Neural progenitor cell (in vitro differentiated cells): ENCODE measurements at regions not wholly inside any gene's neighbourhood (a gene's known extent, or its start where the extent isn't known, plus 50 kb on each side); places are given as distances from the start of the nearest gene placed in this dataset.

Source experiments
- DNase-seq: peaks from one replicate; pipeline ENCODE4 v3.0.0-alpha.2; 2016; ENCODE audit warnings: low spot score
- H2AFZ ChIP-seq: fragments of 200-600 bp; sonication (generic); replicated peaks from 2 replicates; pipeline ENCODE4 v1.6.1; 2016; ENCODE audit warnings: antibody characterized with exemption
- H3F3A ChIP-seq: fragments of 200-600 bp; sonication (generic); 2 replicates; pipeline ENCODE4 v1.6.1; 2016; ENCODE audit warnings: antibody characterized with exemption, low read depth
- H3K27ac ChIP-seq: fragments of 200-600 bp; sonication (generic); 2 replicates; pipeline ENCODE4 v1.5.1; 2016; ENCODE audit warnings: mild to moderate bottlenecking
- H3K27me3 ChIP-seq: fragments of 200-600 bp; sonication (generic); 2 replicates; pipeline ENCODE4 v1.6.1; 2016; ENCODE audit warnings: mild to moderate bottlenecking, moderate library complexity
- H3K36me3 ChIP-seq: fragments of 200-600 bp; sonication (generic); 2 replicates; pipeline ENCODE4 v1.5.1; 2016
- H3K4me1 ChIP-seq: fragments of 200-600 bp; sonication (generic); 2 replicates; pipeline ENCODE4 v1.6.1; 2016; ENCODE audit warnings: mixed run types
- H3K4me2 ChIP-seq: fragments of 200-600 bp; sonication (generic); 2 replicates; pipeline ENCODE4 v1.6.1; 2016
- H3K4me3 ChIP-seq: fragments of 200-600 bp; sonication (generic); 2 replicates; pipeline ENCODE4 v1.5.1; 2016
- H3K79me2 ChIP-seq: fragments of 200-600 bp; sonication (generic); 2 replicates; pipeline ENCODE4 v1.6.1; 2016; ENCODE audit warnings: low read depth
- H3K9ac ChIP-seq: fragments of 200-600 bp; sonication (generic); 2 replicates; pipeline ENCODE4 v1.6.1; 2016
- H3K9me3 ChIP-seq: fragments of 200-600 bp; sonication (generic); 2 replicates; pipeline ENCODE4 v1.5.1; 2016; ENCODE audit warnings: low read depth
- H4K20me1 ChIP-seq: fragments of 200-600 bp; sonication (generic); 2 replicates; pipeline ENCODE4 v1.6.1; 2016; ENCODE audit warnings: low read depth
- H3K27ac Mint-ChIP-seq: 3 replicates; pipeline ENCODE4 v1.8.0; 2021; ENCODE audit warnings: mixed read lengths
- H3K27me3 Mint-ChIP-seq: 2 replicates; pipeline ENCODE4 v1.8.0; 2022; ENCODE audit warnings: low read depth, mild to moderate bottlenecking, inconsistent platforms, moderate library complexity, mixed read lengths; ENCODE audit not compliant: insufficient read depth
- H3K36me3 Mint-ChIP-seq: 3 replicates; pipeline ENCODE4 v1.8.0; 2021; ENCODE audit warnings: mixed read lengths
- H3K4me1 Mint-ChIP-seq: 3 replicates; pipeline ENCODE4 v1.8.0; 2021; ENCODE audit warnings: mixed read lengths
- H3K4me3 Mint-ChIP-seq: 3 replicates; pipeline ENCODE4 v1.8.0; 2021; ENCODE audit warnings: mild to moderate bottlenecking, moderate library complexity, mixed read lengths
- H3K9me3 Mint-ChIP-seq: 3 replicates; pipeline ENCODE4 v1.8.0; 2020; ENCODE audit warnings: mixed read lengths
- EZH2 ChIP-seq: fragments of 200-600 bp; sonication (generic); IDR thresholded peaks from 2 replicates; pipeline ENCODE4 v1.6.1; 2017; ENCODE audit warnings: antibody characterized with exemption, mild to moderate bottlenecking, moderate library complexity
- EZH2phosphoT487 ChIP-seq: fragments of 200-600 bp; sonication (generic); IDR thresholded peaks from 2 replicates; pipeline ENCODE4 v1.6.1; 2017; ENCODE audit warnings: antibody characterized with exemption
- TF ChIP-seq, protein P1 (sequence below): fragments of 200-600 bp; sonication (generic); IDR thresholded peaks from 2 replicates; pipeline ENCODE4 v1.5.1; 2017; ENCODE audit warnings: antibody characterized with exemption, mild to moderate bottlenecking

DNA sequence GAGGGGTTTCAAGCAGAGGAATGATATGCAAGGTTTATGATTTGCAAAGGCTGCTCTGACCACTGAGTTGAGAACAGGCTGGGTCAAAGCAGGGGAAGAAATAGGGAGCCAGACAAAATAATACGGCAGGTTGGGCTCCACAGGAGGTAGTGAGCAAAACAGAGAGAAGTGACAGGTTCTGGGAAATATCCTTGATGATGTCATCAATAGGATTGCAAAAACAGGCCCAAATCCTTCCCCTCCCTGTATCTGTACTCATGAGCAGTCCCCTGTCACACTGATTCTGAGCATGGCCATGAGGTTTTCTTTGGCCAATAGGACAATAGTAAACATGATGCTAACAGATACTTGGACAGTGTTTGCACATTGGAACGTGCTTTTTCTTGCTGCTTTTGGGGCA is 471.8 kb upstream of the BRINP1 start:
- peaks cover 7% of the 10 kb centered on the region for H3F3A ChIP-seq
- no peaks in the 10 kb centered on the region for H4K20me1 ChIP-seq
- no peak for DNase-seq
- Mint-ChIP-seq H3K4me1 (peaks cover 24% of the 10 kb centered on the region), H3K9me3 (no peaks in the 10 kb centered on the region), H3K27ac (no peak overlapping the region), H3K4me3 (no peak overlapping the region), H3K36me3 (no peaks in the 10 kb centered on the region), H3K27me3 (peaks cover 3% of the 10 kb centered on the region)
- no peaks in the 10 kb centered on the region for H3K27me3 ChIP-seq
- no peak overlapping the region for H3K9ac ChIP-seq
- no peaks in the 10 kb centered on the region for H3K9me3 ChIP-seq
- H3K36me3 ChIP-seq: no peaks in the 10 kb centered on the region
- H2AFZ ChIP-seq: no peak overlapping the region
- no peak overlapping the region for H3K27ac ChIP-seq
- H3K4me3 ChIP-seq: no peak overlapping the region
- peaks cover 13% of the 10 kb centered on the region for H3K4me1 ChIP-seq
- TF ChIP-seq EZH2phosphoT487 (no peak), EZH2 (no peak)
- TF ChIP-seq, protein P1, sequence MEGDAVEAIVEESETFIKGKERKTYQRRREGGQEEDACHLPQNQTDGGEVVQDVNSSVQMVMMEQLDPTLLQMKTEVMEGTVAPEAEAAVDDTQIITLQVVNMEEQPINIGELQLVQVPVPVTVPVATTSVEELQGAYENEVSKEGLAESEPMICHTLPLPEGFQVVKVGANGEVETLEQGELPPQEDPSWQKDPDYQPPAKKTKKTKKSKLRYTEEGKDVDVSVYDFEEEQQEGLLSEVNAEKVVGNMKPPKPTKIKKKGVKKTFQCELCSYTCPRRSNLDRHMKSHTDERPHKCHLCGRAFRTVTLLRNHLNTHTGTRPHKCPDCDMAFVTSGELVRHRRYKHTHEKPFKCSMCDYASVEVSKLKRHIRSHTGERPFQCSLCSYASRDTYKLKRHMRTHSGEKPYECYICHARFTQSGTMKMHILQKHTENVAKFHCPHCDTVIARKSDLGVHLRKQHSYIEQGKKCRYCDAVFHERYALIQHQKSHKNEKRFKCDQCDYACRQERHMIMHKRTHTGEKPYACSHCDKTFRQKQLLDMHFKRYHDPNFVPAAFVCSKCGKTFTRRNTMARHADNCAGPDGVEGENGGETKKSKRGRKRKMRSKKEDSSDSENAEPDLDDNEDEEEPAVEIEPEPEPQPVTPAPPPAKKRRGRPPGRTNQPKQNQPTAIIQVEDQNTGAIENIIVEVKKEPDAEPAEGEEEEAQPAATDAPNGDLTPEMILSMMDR: no peak
- H3K4me2 ChIP-seq: no peak overlapping the region
- H3K79me2 ChIP-seq: no peaks in the 10 kb centered on the region

DNA sequence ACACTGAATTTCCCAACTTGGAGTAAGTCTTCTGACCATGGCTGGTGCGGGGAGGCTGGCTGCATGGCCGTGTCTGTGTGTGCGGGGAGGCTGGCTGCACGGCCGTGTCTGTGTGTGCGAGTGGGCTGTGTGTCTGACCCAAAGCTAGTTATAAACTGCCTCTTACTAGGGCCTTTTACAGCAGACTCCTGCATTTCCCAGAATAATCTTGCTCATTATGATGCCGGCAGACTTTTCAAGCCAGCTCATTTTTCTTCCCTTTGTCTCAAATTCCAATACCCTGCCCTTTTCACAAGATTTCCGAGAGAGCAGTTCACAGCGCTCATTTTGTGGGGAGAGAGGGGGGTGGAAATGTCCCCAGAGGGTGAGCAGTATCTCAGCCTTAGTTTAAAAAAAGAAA is 470.7 kb upstream of the BRINP1 start:
- DNase-seq: peak; percentile 34
- Histone ChIP-seq H4K20me1 (no peaks in the 10 kb centered on the region), H3K79me2 (no peaks in the 10 kb centered on the region), H3K36me3 (no peaks in the 10 kb centered on the region), H3K27ac (no peak overlapping the region), H3K9me3 (no peaks in the 10 kb centered on the region), H3K4me1 (peaks cover 17% of the 10 kb centered on the region), H3K4me2 (peak overlapping the region; percentile 33), H2AFZ (peak overlapping the region; percentile 73), H3K4me3 (no peak overlapping the region), H3K9ac (no peak overlapping the region), H3F3A (peaks cover 9% of the 10 kb centered on the region), H3K27me3 (no peaks in the 10 kb centered on the region)
- peaks cover 3% of the 10 kb centered on the region for H3K27me3 Mint-ChIP-seq
- peak overlapping the region; percentile 48 for H3K4me3 Mint-ChIP-seq
- H3K9me3 Mint-ChIP-seq: no peaks in the 10 kb centered on the region
- no peaks in the 10 kb centered on the region for H3K36me3 Mint-ChIP-seq
- TF ChIP-seq, protein P1: no peak
- no peak for TF ChIP-seq EZH2
- TF ChIP-seq EZH2phosphoT487: no peak
- H3K4me1 Mint-ChIP-seq: peaks cover 29% of the 10 kb centered on the region
- peak overlapping the region; percentile 55 for H3K27ac Mint-ChIP-seq

DNA sequence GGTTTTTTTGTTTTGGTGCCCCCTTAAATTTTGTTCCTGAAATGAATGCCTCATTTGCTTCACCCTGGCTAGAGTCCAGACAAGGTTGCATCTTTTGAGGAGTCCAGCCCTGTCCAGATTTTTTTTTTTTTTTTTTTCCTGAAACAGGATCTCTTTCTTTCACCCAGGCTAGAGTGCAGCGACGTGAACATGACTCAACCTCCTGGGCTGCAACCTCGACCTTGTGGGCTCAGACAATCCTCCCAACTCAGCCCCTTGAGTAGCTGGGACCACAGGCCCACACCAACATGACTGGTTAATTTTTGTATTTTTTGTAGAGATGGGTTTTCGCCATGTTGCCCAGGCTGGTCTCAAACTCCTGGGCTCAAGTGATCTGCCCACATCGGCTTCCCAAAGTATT is 469.0 kb upstream of the BRINP1 start:
- Histone ChIP-seq H3K4me2 (no peak overlapping the region), H3K27ac (no peak overlapping the region), H3K9ac (no peak overlapping the region), H3K36me3 (no peaks in the 10 kb centered on the region), H3K27me3 (no peaks in the 10 kb centered on the region), H2AFZ (no peak overlapping the region), H3K4me3 (no peak overlapping the region), H3K4me1 (peaks cover 17% of the 10 kb centered on the region), H3K79me2 (no peaks in the 10 kb centered on the region), H3F3A (peaks cover 9% of the 10 kb centered on the region), H4K20me1 (no peaks in the 10 kb centered on the region), H3K9me3 (no peaks in the 10 kb centered on the region)
- Mint-ChIP-seq H3K36me3 (no peaks in the 10 kb centered on the region), H3K4me1 (peaks cover 26% of the 10 kb centered on the region), H3K9me3 (no peaks in the 10 kb centered on the region), H3K4me3 (no peak overlapping the region), H3K27me3 (peaks cover 6% of the 10 kb centered on the region), H3K27ac (no peak overlapping the region)
- TF ChIP-seq EZH2phosphoT487 (no peak), EZH2 (no peak)
- TF ChIP-seq, protein P1: no peak
- DNase-seq: no peak
